SK-N-SH (cell line): ENCODE measurements at regions not wholly inside any gene's neighbourhood (a gene's known extent, or its start where the extent isn't known, plus 50 kb on each side); places are given as distances from the start of the nearest gene placed in this dataset.

Source experiments
- CTCF ChIA-PET: fragments of 300-600, 350-600 bp; formaldehyde crosslinking; extraction: SDS; loops from one replicate; lab custom pipeline; 2021; lab: Yijun Ruan, JAX
- POLR2A ChIA-PET: fragments of 350-600 bp; sonication (Branson Sonifier 250); formaldehyde crosslinking; extraction: SDS; loops from one replicate; lab custom pipeline; 2020; ENCODE audit warnings: antibody characterized with exemption, inconsistent platforms; lab: Yijun Ruan, JAX
- DNase-seq: peaks from one replicate; pipeline ENCODE4 v3.0.0; 2012
- H2AFZ ChIP-seq: fragments of 200-600 bp; sonication (generic); 2 replicates; pipeline ENCODE4 v1.8.1; 2016; ENCODE audit warnings: antibody characterized with exemption, mild to moderate bottlenecking, low read depth
- H3F3A ChIP-seq: fragments of 200-600 bp; sonication (generic); replicated peaks from 2 replicates; pipeline ENCODE3; 2016; ENCODE audit warnings: antibody characterized with exemption, mild to moderate bottlenecking; ENCODE audit not compliant: insufficient read depth
- H3K27ac ChIP-seq, 2 experiments: fragments of 200-500 bp in 1 of 2; fragments of 200-600 bp in 1 of 2; sonication (Bioruptor generic) in 1 of 2; sonication (generic), shearing (Covaris generic) in 1 of 2; 2 replicates each; pipeline versions ENCODE4 v1.5.1 to v1.6.1; 2014 to 2016; ENCODE audit warnings: low read depth in 2 of 2, inconsistent platforms in 1 of 2, low read length in 1 of 2, mild to moderate bottlenecking in 1 of 2, mixed read lengths in 1 of 2
- H3K27me3 ChIP-seq: fragments of 200-600 bp; sonication (generic), shearing (Covaris generic); 2 replicates; pipeline ENCODE4 v1.6.1; 2016; ENCODE audit warnings: mixed run types; ENCODE audit not compliant: insufficient read depth
- H3K36me3 ChIP-seq, 2 experiments: fragments of 200-500 bp in 1 of 2; fragments of 200-600 bp in 1 of 2; sonication (Bioruptor generic) in 1 of 2; sonication (generic) in 1 of 2; replicated peaks in 1 of 2; 2 replicates each; pipeline versions ENCODE3 to v1.5.1; 2014 to 2016; ENCODE audit warnings: low read length in 1 of 2, mild to moderate bottlenecking in 1 of 2; ENCODE audit not compliant: insufficient read depth in 2 of 2, control insufficient read depth in 1 of 2
- H3K4me1 ChIP-seq, 2 experiments: fragments of 200-500 bp in 1 of 2; fragments of 200-600 bp in 1 of 2; sonication (Bioruptor generic) in 1 of 2; sonication (generic), shearing (Covaris generic) in 1 of 2; 2 replicates each; pipeline versions ENCODE4 v1.5.1 to v1.6.1; 2014 to 2016; ENCODE audit warnings: low read depth in 1 of 2, low read length in 1 of 2, mixed run types in 1 of 2; ENCODE audit not compliant: insufficient read depth in 2 of 2, control insufficient read depth in 1 of 2
- H3K4me2 ChIP-seq: fragments of 200-600 bp; sonication (generic), shearing (Covaris generic); 2 replicates; pipeline ENCODE4 v1.6.1; 2017; ENCODE audit warnings: mixed run types
- H3K4me3 ChIP-seq, 2 experiments: fragments of 200-500 bp in 1 of 2; fragments of 200-600 bp in 1 of 2; sonication (Bioruptor generic) in 1 of 2; sonication (generic), shearing (Covaris generic) in 1 of 2; 2 replicates each; pipeline versions ENCODE4 v1.5.1 to v1.8.1; 2014 to 2016; ENCODE audit warnings: low read depth in 2 of 2, inconsistent platforms in 1 of 2, low read length in 1 of 2, mild to moderate bottlenecking in 1 of 2, mixed read lengths in 1 of 2, moderate library complexity in 1 of 2
- H3K79me2 ChIP-seq: fragments of 200-600 bp; sonication (generic); 2 replicates; pipeline ENCODE4 v1.8.1; 2017; ENCODE audit warnings: mild to moderate bottlenecking; ENCODE audit not compliant: insufficient read depth
- H3K9ac ChIP-seq: fragments of 200-600 bp; sonication (generic); 2 replicates; pipeline ENCODE4 v1.6.1; 2017; ENCODE audit warnings: mixed run types
- H3K9me2 ChIP-seq: fragments of 200-600 bp; sonication (generic); 2 replicates; pipeline ENCODE4 v1.6.1; 2017; ENCODE audit warnings: mixed run types
- H3K9me3 ChIP-seq: fragments of 200-600 bp; sonication (generic); 2 replicates; pipeline ENCODE4 v1.6.1; 2017; ENCODE audit warnings: mixed run types, mild to moderate bottlenecking, moderate library complexity
- H4K20me1 ChIP-seq: fragments of 200-600 bp; sonication (generic); 2 replicates; pipeline ENCODE4 v1.6.1; 2017; ENCODE audit warnings: mild to moderate bottlenecking, mixed run types; ENCODE audit not compliant: insufficient read depth
- CHD2 ChIP-seq: fragments of 150-350 bp; IDR thresholded peaks from 2 replicates; pipeline ENCODE4 v1.6.1; 2018; ENCODE audit warnings: low read length; ENCODE audit not compliant: partially characterized antibody
- ELF1 ChIP-seq: IDR thresholded peaks from 2 replicates; pipeline ENCODE4 v1.4.0; 2012
- FOXJ3 ChIP-seq: sonication (generic); formaldehyde crosslinking; IDR thresholded peaks from 2 replicates; pipeline ENCODE4 v1.5.1; 2020; ENCODE audit warnings: mild to moderate bottlenecking, missing genetic modification reagents
- GABPA ChIP-seq: IDR thresholded peaks from 2 replicates; pipeline ENCODE4 v1.4.0; 2012; ENCODE audit warnings: low read depth, mild to moderate bottlenecking
- IRF3 ChIP-seq: fragments of 150-350 bp; IDR thresholded peaks from 2 replicates; pipeline ENCODE4 v1.6.1; 2016; ENCODE audit warnings: mild to moderate bottlenecking, low read depth, low read length
- PBX3 ChIP-seq: IDR thresholded peaks from 2 replicates; pipeline ENCODE4; 2012
- POLR2AphosphoS5 ChIP-seq: IDR thresholded peaks from 2 replicates; pipeline ENCODE4 v1.6.1; 2012; ENCODE audit warnings: low read depth, low read length
- RAD21 ChIP-seq: IDR thresholded peaks from 2 replicates; pipeline ENCODE4 v1.6.1; 2012; ENCODE audit warnings: mild to moderate bottlenecking, low read length
- RFX5 ChIP-seq: IDR thresholded peaks from 2 replicates; pipeline ENCODE4 v1.6.1; 2012; ENCODE audit warnings: mild to moderate bottlenecking, improper control_type of control experiment, low read length
- SMC3 ChIP-seq: IDR thresholded peaks from 2 replicates; pipeline ENCODE4 v1.6.1; 2012; ENCODE audit warnings: low read depth, low read length, improper control_type of control experiment
- TAF1 ChIP-seq: IDR thresholded peaks from 2 replicates; pipeline ENCODE4 v1.6.1; 2012; ENCODE audit warnings: low read depth, mild to moderate bottlenecking, low read length, moderate library complexity, borderline replicate concordance
- TCF12 ChIP-seq: IDR thresholded peaks from 2 replicates; pipeline ENCODE4 v1.4.0; 2012
- USF1 ChIP-seq: IDR thresholded peaks from 2 replicates; pipeline ENCODE4 v1.4.0; 2012; ENCODE audit warnings: low read depth, borderline replicate concordance
- YY1 ChIP-seq: IDR thresholded peaks from 2 replicates; pipeline ENCODE4 v1.4.0; 2012; ENCODE audit warnings: low read depth, mild to moderate bottlenecking
- ZBTB33 ChIP-seq: IDR thresholded peaks from 2 replicates; pipeline ENCODE4 v1.4.0; 2012; ENCODE audit warnings: low read depth, borderline replicate concordance
- WGBS: methylation state at CpG from one replicate; pipeline ENCODE4 v1.1.6; 2017; ENCODE audit warnings: low lambda C conversion rate; 5-methylcytosine and 5-hydroxymethylcytosine counted together

GRCh38 chr2:221042926-221043325 lies 529.2 kb downstream of the EPHA4 start:
- CTCF ChIA-PET: no interaction called here

More at GRCh38 chr2:221042926-221043325, 529.2 kb downstream of the EPHA4 start:
- Histone ChIP-seq H4K20me1 (no peaks in the 10 kb centered on the region), H3K36me3 (no peaks in the 10 kb centered on the region), H2AFZ (no peak overlapping the region), H3K27me3 (no peaks in the 10 kb centered on the region), H3K4me2 (no peak overlapping the region), H3F3A (no peaks in the 10 kb centered on the region), H3K9ac (no peak overlapping the region), H3K9me3 (no peaks in the 10 kb centered on the region), H3K9me2 (no peaks in the 10 kb centered on the region), H3K27ac (no peak overlapping the region), H3K4me3 (no peak overlapping the region), H3K79me2 (no peaks in the 10 kb centered on the region), H3K4me1 (no peaks in the 10 kb centered on the region)
- TF ChIP-seq RFX5 (no peak), PBX3 (no peak), USF1 (no peak), TAF1 (no peak), GABPA (no peak), FOXJ3 (no peak), ELF1 (no peak), RAD21 (no peak), YY1 (no peak), SMC3 (no peak), POLR2AphosphoS5 (no peak), TCF12 (no peak), ZBTB33 (no peak), IRF3 (no peak), CHD2 (no peak)
- WGBS: 20% methylated on average over 6 of the region's 6 CpGs
- no peak for DNase-seq
- POLR2A ChIA-PET: no interaction called here
